ENCODE measurements at regions not wholly inside any gene's neighbourhood (a gene's known extent, or its start where the extent isn't known, plus 50 kb on each side); places are given as distances from the start of the nearest gene placed in this dataset.
"Not testable (repeated sequence)": the region's sequence is repeated elsewhere in the genome, so short reads cannot be mapped to it uniquely, and the experiment has no call there.

GRCh38 chr10:130261306-130261705 is 125.1 kb downstream of the GLRX3 start:
- no peak for DNase-seq (ENCODE audit: low read depth)

DNA sequence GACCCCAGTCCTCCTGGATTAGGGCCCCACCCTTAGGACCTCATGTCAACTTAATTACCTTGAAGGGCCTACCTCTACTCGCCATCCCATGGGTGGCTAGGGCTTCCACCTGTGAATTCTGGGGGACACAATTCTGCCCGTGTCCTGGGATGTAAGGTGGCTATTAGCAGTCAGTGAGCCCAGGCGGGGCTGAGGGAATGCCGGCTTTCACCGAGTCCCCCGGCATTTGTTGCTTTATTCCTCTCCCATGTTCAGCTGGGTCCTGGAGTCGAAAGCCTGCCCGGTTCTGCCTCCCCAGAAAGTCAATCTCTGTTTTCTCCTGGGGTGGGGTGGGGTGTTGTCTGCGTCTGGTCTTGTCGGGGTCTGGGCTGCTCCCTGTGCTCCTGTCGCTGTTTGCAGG is 125.6 kb downstream of the GLRX3 start:
- no peak for DNase-seq (ENCODE audit: low read depth)

DNA sequence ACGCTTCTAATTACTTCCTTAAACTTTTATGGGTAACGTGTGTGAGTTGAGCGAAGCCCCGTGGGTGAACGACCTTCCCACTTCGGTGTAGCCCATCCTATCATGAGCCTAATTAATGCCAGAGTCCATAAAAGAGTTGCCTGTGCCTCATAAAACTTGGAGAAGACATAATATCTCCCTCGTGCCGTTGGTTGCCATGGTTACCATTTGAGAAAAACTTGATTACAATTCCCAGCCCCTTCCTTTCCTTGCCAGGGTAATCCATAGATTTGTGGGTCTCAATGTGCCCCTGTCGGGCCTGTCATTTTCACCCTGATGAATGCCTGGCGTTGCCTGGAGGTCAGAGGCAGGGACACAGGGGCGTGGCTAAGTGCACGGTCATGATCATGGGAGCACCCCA is 127.1 kb downstream of the GLRX3 start:
- no peak for DNase-seq (ENCODE audit: low read depth)

DNA sequence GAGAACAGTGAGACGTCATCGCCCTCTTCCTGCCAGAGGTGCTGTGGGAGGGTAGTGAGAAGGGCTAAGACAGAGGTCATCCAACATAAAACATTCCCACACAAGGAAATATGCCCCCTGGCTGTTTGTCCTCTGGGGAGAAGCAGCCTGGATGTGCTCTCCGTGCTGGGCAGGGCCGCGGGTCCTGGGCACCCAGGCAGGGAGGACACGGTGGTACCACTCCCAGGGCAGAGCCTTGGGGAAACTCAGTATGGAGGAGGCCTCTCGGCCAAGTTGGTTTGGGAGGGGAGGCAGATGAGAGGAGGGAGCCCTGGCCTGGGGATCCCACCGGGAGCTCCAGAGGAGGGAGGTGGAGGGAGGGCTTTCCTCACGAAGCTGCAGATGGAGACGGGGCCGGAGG is 129.4 kb downstream of the GLRX3 start:
- DNase-seq (ENCODE audit: low read depth) = no peak

DNA sequence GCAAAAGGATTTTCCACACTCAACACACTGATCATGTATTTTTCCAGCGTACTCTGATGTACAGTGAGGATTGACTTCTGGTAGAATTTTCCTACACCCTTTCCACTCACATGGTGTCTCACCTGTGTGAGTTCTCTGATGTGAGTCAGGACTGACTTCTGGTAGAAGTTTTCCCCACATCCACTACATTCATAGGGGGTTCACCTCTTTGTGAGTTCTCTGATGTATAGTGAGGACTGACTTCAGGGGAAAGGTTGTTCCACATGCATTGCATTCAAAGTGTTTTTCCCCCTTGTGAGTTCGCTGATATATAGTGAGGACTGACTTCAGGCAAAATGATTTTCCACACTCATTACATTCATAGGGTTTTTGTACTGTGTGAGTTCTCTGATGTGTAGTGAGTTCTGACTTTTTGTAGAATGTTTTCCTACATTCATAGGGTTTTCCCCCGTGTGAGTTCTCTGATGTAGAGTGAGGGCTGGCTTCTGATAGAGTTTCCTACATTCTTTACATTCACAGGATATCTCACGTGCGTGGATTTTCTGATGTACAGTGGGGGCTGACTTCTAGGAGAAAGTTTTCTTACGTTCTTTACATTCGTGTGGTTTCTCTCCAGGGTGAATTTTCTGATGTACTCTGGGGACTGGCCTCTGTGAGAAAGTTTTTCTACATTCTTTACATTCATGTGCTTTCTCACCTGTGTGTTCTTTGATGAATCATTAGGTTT is 146.5 kb downstream of the GLRX3 start:
- DNase-seq (ENCODE audit: low read depth) = no peak

- DNase-seq (ENCODE audit: low read depth) = no peak
Observed at GRCh38 chr10:130283219-130283545, 147.0 kb downstream of the GLRX3 start.

- DNase-seq (ENCODE audit: low read depth) = not testable (repeated sequence)
Observed at GRCh38 chr10:130295761-130296160, 159.6 kb downstream of the GLRX3 start.

DNA sequence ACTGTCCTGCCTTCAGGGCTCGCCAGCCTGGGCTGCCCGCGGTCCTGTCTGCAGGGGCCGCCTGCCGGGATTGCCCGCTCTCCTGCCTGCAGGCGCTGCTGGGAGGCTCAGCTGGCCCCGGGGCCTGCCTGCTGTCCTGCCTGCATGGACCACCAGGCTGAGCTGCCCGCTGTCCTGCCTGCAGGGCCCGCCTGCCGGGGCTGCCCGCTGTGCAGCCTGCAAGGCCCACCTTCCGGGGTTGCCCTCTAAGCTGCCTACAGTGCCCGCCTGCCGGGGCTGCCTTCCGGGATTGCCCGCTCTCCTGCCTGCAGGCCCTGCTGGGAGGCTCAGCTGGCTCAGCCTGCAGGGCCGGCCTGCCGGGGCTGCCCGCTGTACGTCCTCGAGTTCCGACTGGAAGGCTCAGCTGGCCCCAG is 164.4 kb downstream of the GLRX3 start:
- peak; percentile 51 for DNase-seq (ENCODE audit: low read depth)

GRCh38 chr10:130301021-130301892 is 165.1 kb downstream of the GLRX3 start:
- peak; percentile 63 for DNase-seq (ENCODE audit: low read depth)

- no peak for DNase-seq (ENCODE audit: low read depth)
Observed at GRCh38 chr10:130326954-130327353, 190.8 kb downstream of the GLRX3 start.

DNA sequence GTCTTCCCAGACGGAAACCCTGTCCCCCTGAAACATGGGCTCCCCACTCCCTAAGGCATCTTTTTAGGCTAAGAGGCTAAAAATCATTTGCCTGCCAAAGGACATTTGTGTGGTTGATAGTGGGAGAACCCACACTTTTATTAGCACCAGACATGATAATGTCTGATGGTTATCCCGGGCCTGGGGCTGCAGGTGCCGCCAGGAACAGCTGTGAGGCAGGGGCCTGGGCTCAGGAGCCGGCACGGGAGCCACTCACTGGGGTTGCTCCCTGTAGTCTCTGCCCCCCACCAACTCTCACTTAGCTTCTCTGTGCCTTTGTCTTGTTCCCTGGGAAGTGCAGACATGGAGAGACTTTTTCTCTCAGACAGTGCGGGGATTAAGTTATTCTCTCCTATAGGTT is 193.6 kb downstream of the GLRX3 start:
- no peak for DNase-seq (ENCODE audit: low read depth)

- DNase-seq (ENCODE audit: low read depth) = no peak
Observed at GRCh38 chr10:130333185-130333584, 197.0 kb downstream of the GLRX3 start.

DNA sequence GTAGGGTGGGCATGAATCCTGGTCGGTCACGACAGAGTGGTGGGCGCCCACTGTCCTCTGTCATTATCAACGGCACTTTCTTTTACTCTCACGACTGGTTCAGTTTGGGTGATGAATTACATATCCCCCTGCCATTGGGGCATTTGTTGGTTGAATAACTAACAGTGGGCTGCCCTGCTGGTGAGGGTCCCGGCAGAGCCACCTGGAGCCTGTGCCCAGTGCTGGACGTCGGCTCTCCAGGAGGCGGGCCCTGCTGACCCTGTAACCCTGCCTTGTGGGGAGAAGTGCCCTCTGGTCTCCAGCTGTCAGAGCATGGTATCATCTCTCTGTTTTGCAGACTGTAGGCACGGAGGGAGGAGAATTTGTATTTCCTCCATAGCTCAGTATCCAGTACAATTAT is 199.1 kb downstream of the GLRX3 start:
- DNase-seq (ENCODE audit: low read depth) = no peak

DNA sequence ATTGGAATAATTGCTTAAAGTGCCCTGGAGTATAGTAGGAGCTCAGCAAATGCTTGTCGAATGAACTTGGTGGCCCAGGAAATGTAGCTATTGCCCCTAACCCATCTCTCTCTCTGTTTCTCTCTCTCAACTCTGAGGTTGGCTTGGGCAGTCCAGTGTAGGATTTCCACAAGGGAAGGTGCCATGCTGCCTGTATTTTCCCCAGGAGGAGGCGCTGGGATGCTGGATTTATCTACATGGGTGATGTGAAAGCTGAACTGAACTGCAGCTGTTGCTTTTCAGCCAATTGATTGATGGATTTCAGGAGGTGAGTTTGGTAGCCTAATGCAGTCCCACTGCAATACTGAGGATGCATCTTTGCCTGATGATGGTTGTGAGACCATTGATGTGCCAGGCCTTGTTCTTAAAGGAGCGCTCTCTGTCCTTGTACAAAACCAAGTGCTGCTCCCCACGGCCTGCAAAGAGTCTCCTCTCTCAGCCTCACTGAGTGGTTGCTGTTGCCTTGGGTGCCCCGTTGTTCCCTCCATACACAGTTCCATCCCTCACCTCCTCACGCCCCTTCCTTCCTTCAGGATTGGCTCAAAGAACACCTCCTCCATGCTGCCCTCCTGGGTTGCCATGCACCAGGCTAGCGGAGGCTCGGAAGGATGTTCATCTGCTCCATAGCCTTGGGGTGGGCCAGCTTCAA is 200.6 kb downstream of the GLRX3 start:
- no peak for DNase-seq (ENCODE audit: low read depth)

- DNase-seq (ENCODE audit: low read depth) = no peak
Observed at GRCh38 chr10:130337305-130337640, 201.1 kb downstream of the GLRX3 start.

GRCh38 chr10:130337696-130338635 is 201.8 kb downstream of the GLRX3 start:
- no peak for DNase-seq (ENCODE audit: low read depth)

DNA sequence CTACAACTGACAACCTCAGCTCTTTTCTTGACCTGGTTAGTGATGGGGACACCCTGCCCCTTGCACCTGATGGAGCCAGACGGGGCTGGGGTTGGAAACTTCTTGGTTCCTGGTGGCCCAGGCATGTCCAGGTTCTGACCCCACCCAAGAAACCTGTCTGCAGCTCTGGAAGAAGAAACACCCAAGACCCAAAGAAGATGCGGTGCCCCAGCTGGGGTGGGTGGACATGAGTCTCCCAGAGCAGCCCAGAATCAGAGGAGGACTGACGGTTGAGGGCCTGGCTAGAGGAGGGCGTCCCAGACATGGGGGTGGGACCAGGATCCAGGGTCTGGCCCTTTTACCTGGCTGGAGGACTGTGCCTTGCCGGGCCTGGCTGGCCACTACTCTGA is 202.4 kb downstream of the GLRX3 start:
- DNase-seq (ENCODE audit: low read depth) = no peak

GRCh38 chr10:130339091-130339490 is 202.9 kb downstream of the GLRX3 start:
- DNase-seq (ENCODE audit: low read depth) = no peak

GRCh38 chr10:130339911-130340310 is 203.7 kb downstream of the GLRX3 start:
- no peak for DNase-seq (ENCODE audit: low read depth)

GRCh38 chr10:130340816-130341215 is 204.6 kb downstream of the GLRX3 start:
- DNase-seq (ENCODE audit: low read depth) = no peak

GRCh38 chr10:130341356-130341755 is 205.2 kb downstream of the GLRX3 start:
- no peak for DNase-seq (ENCODE audit: low read depth)

All from myocyte (in vitro differentiated cells).